SK-N-SH treated with all-trans-retinoic acid at 6 μM for 48 hours (cell line): ENCODE measurements at regions not wholly inside any gene's neighbourhood (a gene's known extent, or its start where the extent isn't known, plus 50 kb on each side); places are given as distances from the start of the nearest gene placed in this dataset.

Experiments used
- ARNTL ChIP-seq: fragments of 450-650 bp; formaldehyde crosslinking; IDR thresholded peaks from 2 replicates; pipeline ENCODE4 v1.5.0; 2020; ENCODE audit warnings: low read depth, mild to moderate bottlenecking, moderate library complexity, borderline replicate concordance
- BACH2 ChIP-seq: fragments of 250-450 bp; sonication (Bioruptor Pico); IDR thresholded peaks from 2 replicates; pipeline ENCODE4 v1.9.0; 2021; ENCODE audit warnings: mild to moderate bottlenecking, borderline replicate concordance
- ISL1 ChIP-seq: fragments of 250-450 bp; sonication (Bioruptor Pico); IDR thresholded peaks from 2 replicates; pipeline ENCODE4 v2.1.2; 2022; ENCODE audit warnings: mild to moderate bottlenecking, moderate library complexity
- PATZ1 ChIP-seq: fragments of 250-450 bp; sonication (Bioruptor Pico); IDR thresholded peaks from 2 replicates; pipeline ENCODE4 v1.8.0; 2020; ENCODE audit warnings: mild to moderate bottlenecking, moderate library complexity, borderline replicate concordance
- PPARA ChIP-seq: fragments of 250-450 bp; sonication (Bioruptor Pico); IDR thresholded peaks from 2 replicates; pipeline ENCODE4 v1.5.0; 2020; ENCODE audit warnings: mild to moderate bottlenecking, borderline replicate concordance
- RARB ChIP-seq: fragments of 250-450 bp; sonication (Bioruptor Pico); IDR thresholded peaks from 2 replicates; pipeline ENCODE4 v1.8.0; 2021; ENCODE audit warnings: mild to moderate bottlenecking, moderate library complexity
- SNAI2 ChIP-seq: fragments of 250-450 bp; sonication (Bioruptor Pico); IDR thresholded peaks from 2 replicates; pipeline ENCODE4 v1.5.0; 2020; ENCODE audit warnings: mild to moderate bottlenecking, moderate library complexity
- TCF4 ChIP-seq: fragments of 250-450 bp; sonication (Bioruptor Pico); IDR thresholded peaks from 2 replicates; pipeline ENCODE4 v1.8.0; 2021; ENCODE audit warnings: mild to moderate bottlenecking, moderate library complexity, borderline replicate concordance
- ZC3H10 ChIP-seq: fragments of 250-450 bp; sonication (Bioruptor Pico); IDR thresholded peaks from 2 replicates; pipeline ENCODE4 v1.5.1; 2021; ENCODE audit warnings: mild to moderate bottlenecking, moderate library complexity
- ZFP3 ChIP-seq: fragments of 250-450 bp; sonication (Bioruptor Pico); IDR thresholded peaks from 2 replicates; pipeline ENCODE4 v1.5.0; 2020; ENCODE audit warnings: mild to moderate bottlenecking, moderate library complexity
- TF ChIP-seq, protein P1 (sequence below): fragments of 250-450 bp; sonication (Bioruptor Pico); IDR thresholded peaks from 2 replicates; pipeline ENCODE4 v1.5.0; 2020; ENCODE audit warnings: mild to moderate bottlenecking, moderate library complexity

- no peak for TF ChIP-seq RARB (CRISPR knock-in tag)
- no peak for TF ChIP-seq SNAI2 (CRISPR knock-in tag)
- no peak for TF ChIP-seq ARNTL (CRISPR knock-in tag)
- TF ChIP-seq ISL1: no peak
- TF ChIP-seq, protein P1, sequence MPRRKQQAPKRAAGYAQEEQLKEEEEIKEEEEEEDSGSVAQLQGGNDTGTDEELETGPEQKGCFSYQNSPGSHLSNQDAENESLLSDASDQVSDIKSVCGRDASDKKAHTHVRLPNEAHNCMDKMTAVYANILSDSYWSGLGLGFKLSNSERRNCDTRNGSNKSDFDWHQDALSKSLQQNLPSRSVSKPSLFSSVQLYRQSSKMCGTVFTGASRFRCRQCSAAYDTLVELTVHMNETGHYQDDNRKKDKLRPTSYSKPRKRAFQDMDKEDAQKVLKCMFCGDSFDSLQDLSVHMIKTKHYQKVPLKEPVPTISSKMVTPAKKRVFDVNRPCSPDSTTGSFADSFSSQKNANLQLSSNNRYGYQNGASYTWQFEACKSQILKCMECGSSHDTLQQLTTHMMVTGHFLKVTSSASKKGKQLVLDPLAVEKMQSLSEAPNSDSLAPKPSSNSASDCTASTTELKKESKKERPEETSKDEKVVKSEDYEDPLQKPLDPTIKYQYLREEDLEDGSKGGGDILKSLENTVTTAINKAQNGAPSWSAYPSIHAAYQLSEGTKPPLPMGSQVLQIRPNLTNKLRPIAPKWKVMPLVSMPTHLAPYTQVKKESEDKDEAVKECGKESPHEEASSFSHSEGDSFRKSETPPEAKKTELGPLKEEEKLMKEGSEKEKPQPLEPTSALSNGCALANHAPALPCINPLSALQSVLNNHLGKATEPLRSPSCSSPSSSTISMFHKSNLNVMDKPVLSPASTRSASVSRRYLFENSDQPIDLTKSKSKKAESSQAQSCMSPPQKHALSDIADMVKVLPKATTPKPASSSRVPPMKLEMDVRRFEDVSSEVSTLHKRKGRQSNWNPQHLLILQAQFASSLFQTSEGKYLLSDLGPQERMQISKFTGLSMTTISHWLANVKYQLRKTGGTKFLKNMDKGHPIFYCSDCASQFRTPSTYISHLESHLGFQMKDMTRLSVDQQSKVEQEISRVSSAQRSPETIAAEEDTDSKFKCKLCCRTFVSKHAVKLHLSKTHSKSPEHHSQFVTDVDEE (CRISPR knock-in tag): no peak
- no peak for TF ChIP-seq PATZ1 (CRISPR knock-in tag)
- TF ChIP-seq ZFP3 (CRISPR knock-in tag): no peak
- TF ChIP-seq PPARA (CRISPR knock-in tag): no peak
- TF ChIP-seq ZC3H10 (CRISPR knock-in tag): no peak
- TF ChIP-seq BACH2 (CRISPR knock-in tag): no peak
- no peak for TF ChIP-seq TCF4 (CRISPR knock-in tag)
Observed at GRCh38 chr5:158434749-158435148, 575.8 kb upstream of the CLINT1 start.
